ENCODE measurements at regions not wholly inside any gene's neighbourhood (a gene's known extent, or its start where the extent isn't known, plus 50 kb on each side); places are given as distances from the start of the nearest gene placed in this dataset.

- DNase-seq = no peak
These were observed 816.8 kb upstream of the FAT3 start for GRCh38 chr11:91407842-91408241.

DNA sequence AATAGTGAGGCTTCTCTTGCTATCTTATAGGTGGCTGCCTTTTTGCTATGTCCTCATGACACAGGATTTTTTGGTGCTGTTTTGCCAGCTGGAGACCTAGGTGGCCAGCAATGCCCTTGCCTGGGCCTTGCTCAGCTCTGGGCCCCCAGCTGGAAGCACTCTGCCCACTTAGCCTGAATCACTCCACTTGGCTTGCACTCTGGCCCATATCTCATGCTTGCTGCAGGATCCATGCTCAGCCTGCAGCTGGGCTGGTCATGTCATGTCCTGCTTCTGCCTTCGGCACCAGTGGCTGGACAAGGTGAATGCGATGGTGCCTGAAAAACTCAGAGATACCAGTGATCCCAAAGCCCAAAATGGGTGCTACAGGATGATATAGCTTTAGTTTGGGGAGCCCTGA lies 818.6 kb upstream of the FAT3 start:
- no peak for DNase-seq

- no peak for DNase-seq
These were observed 820.3 kb upstream of the FAT3 start for GRCh38 chr11:91404344-91404743.

- DNase-seq = no peak
These were observed 827.5 kb upstream of the FAT3 start for GRCh38 chr11:91397134-91397468.

- no peak for DNase-seq
These were observed 828.1 kb upstream of the FAT3 start for GRCh38 chr11:91396236-91397133.

DNA sequence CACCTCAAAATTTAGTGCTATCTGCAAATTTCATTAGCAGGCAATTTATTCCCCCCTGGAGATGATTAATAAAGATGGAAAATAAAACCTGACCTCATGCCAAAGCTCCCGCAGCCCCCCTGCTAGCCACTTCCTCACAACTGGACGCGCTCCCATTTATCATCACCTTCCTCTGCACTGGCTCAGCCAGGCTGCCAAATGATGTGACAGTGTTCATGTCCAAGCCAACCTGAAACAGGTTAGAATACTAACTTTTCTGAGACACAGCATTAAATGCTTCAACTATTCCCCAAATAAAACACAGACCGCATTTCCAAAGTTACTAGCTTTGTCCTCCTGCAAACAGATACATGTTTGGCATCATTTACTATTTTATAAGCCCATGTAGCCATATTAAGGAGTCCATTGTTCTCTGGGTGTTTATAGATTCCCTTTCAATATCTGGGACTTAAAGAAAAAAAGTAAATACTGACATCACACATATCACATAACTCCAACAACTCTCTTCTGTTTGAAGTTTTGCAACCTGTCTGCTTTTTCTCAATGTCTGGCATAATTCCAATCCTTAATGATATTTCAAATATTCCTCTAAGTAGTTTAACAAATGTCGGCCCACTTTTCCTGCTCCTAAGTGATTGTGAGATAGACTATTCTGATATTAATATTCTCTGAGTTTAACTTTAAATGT lies 829.7 kb upstream of the FAT3 start:
- no peak for DNase-seq

GRCh38 chr11:91394073-91394726 lies 830.4 kb upstream of the FAT3 start:
- no peak for DNase-seq

DNA sequence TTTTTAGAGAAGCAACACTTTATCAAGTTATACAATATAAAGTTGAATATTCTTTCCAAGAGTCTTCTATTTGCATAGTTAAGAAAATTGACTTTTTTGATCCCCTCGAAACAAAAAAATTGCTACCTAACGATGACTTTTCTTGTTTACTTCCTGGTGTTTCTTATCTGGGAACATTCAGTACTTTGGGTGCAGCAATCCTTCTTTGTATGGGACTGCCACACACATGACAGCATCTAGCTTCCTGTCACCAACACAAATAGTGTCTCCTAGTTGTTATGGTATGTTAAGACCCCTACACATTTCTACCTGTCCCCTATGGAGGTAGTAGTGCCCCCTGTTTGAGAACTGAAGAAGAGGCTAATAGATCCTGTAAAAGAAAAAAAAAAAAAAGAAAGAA lies 841.7 kb upstream of the FAT3 start:
- DNase-seq = no peak

DNA sequence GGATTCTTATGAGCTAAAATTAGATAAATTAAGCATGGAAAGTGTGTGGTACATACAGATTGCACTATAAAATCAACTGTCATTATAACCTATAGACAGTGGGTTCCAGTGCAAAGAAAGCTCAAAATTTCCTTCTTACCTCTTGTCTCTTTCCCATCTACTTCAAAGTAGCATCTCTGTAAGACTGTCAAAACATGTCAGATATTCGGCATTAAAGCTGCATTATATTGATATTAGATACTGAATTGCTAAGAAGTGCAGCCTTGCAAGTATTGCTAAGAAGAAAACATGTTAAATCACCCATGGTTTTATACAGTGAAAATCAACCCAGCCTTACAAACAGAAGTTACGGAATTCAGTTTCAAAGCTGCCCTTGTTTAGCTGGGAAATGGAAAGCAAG lies 849.8 kb upstream of the FAT3 start:
- DNase-seq = no peak

- DNase-seq = no peak
These were observed 851.1 kb upstream of the FAT3 start for GRCh38 chr11:91373497-91373896.

DNA sequence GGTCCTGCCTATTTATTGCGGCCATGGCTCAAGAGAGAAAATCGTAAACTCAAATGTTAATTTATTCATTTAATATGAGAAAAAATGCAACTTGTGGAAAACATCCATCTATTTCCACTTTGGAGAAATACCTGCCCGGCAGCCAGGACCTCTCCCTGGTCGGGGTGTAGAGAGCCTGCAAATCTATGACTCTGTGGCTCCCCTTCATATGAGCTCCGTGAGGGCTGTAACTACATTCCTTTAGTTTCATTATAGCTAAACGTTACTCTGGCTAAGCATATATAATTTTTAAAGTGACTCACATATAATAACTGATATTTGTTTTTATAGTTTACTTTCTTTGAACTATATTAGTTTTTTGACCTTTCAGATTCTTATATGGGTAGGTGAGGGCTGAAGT lies 857.8 kb upstream of the FAT3 start:
- DNase-seq = no peak

DNA sequence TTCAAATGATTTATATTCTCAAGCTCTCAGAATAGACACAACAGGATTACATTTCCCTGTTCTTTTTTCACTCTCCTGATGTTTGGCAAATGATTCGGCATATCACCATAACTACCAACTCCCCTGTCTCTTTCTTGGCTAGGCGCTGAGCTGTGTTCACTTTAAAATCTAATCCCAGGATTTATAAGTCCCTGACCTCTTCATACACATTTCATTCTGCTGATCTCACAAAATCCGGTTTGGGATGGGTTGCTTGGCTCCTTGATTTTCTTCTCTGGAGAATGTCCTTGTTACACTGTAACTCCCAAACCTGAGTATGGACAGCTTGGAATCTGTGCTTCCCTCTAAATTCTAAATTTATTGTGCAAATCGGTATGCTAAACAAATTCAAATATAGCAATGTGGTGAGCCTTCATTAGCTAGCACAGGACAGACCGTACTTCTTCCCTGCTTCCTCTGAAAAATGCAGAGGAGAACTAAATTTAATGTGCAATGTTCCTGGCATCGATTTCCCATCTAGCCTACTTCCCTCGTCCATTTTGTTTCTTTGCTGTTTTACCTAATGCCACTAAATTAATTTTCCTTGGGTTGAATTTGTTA lies 858.5 kb upstream of the FAT3 start:
- no peak for DNase-seq

DNA sequence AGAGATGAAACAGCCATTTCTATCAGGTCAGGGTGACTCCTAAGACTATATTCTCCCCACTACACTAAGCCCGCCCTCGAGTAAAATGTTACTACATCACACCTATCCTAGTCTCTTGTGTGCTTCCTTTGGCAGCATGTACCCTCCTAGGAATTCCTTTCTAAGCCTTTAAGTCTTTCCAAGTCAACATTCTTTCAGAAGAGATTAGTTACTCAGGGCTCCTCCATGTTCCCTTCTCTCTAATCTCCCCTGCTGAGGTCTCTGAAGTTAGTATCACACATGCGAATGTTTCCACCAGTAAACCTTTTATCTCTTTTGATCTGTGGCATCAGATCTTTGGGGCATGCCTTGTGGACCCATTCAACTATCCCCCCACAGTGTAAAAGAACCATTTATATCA lies 873.7 kb upstream of the FAT3 start:
- no peak for DNase-seq

DNA sequence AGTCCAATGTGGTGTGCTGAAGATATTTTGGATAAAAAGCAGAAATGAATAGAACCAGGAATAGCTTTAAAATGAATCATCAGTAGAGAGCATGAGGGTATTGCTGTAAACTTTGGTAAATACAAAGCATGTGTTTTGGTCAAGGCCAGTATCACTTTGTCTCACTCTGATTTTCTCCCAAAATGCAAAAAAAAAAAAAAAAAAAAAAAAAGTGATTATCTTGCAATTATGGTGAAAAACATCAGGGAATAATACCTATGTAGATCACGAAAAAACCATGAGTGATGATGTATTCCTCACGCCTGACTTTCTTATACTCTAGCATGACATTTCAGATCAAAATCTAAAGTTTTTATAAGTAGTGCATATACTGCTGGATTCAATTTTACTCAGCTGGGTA lies 897.9 kb upstream of the FAT3 start:
- DNase-seq = no peak

DNA sequence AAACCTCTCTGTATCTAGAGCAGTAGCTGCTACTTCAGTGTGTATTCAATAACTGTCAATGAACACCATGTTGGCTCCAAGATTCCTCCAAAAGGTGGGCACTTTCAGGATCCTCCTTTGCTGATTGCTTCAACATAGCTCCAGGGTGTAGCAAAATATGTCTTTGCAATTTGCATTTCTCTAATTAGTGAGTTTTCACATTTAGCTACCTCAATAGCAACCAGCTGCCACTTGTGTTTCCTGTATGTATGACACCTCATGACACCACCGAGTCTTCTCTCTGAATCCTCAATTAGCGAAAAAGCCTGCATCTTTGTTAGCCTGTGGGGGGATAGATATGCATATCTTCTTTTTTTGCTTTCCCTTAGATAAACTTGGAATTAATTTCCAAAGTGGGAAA lies 898.3 kb upstream of the FAT3 start:
- DNase-seq = no peak

DNA sequence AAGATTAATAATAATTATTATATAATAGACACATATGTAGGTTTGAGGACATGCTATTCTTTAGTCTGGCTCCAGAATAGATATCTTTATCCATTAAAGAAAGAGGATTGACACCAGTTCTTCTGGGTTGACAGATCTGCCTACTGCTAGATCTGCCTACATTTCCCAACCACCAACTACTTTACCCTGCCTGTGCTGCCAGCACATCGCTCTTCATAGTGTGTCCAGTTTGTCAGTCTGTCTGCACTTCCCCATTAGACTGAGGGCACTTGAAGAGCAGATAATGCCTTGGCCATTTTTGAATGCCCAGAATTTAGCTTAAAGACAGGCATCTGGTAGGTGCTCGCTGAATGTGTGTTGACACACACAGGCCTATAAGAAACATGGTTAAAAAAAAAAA lies 910.1 kb upstream of the FAT3 start:
- DNase-seq = no peak

DNA sequence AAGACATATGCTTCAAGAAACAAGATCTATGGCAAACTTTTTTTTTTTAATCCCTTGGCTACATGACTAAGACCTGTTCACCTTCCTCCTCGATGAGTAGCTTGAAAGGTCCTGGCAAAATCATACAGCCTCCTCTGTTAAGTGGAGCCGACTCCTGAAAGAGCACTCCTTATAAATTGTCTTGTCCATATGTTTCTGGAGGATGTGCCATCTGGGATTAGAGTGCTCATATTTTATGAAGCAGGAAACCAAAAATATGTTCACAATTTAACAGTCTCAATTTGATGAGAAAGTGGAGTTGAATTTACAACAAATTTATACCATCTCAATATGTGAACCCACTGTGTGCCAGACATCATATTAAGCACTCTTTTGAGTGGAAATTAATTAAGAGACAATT lies 912.1 kb upstream of the FAT3 start:
- DNase-seq = no peak

GRCh38 chr11:91310085-91310484 lies 914.5 kb upstream of the FAT3 start:
- DNase-seq = no peak

DNA sequence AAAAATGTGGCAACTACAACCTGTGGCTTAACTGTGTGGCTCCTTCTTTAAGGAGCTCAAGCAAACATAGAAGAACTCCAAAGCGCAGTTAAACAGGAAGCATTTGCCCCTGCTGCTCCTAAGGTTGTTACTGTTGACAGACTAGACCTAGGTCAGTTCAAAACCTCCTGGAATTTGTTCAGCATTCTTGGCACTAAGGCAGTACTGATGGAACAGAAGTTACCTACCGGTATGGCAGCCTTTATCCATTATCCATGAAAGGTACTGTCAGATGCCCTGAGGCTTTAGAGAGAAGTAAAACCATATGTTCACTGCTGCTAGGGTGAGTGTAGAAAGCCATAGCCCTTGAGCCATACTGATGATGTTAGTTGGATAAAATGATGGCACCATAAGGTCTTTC lies 916.5 kb upstream of the FAT3 start:
- DNase-seq = no peak

- DNase-seq = no peak
These were observed 919.2 kb upstream of the FAT3 start for GRCh38 chr11:91305402-91305801.

GRCh38 chr11:91303749-91304148 lies 920.9 kb upstream of the FAT3 start:
- no peak for DNase-seq

DNA sequence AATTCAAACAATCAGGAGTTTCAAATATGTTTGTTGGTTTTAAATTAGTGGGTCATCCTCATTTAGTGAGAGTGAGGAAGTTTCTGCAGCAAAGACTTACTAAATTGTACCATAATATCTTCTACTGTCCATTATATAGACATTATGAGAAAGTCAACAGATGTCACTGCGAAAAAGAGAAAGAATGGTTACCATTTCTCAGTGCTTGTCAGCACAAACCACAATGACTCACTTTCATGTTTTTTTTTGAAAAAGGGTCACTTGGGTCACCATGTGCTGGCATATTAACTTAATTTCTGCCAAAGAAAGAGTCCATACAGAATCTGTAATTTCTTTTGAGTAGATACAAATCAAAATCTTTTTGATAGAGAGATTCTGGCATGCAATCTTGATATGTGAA lies 924.6 kb upstream of the FAT3 start:
- no peak for DNase-seq

GRCh38 chr11:91296629-91297028 lies 928.0 kb upstream of the FAT3 start:
- no peak for DNase-seq

DNA sequence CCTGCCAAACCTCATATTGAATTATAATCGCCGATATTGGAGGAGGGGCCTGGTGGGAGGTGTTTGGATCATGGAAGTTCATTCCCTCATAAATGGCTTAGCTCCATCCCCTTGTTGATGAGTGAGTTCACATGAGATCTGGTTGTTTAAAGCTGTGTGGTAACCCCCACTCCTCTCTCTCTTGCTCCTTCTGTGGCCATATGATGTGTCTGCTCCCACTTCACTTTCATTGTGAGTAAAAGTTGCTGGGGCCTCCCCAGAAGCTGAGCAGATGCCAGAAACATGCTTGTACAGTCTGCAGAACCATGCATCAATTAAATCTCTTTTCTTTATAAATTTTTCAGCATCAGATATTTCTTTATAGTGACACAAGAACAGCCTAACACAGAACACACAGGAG lies 929.0 kb upstream of the FAT3 start:
- no peak for DNase-seq

Measured in midbrain (tissue), 1 donor.